ENCODE measurements at regions not wholly inside any gene's neighbourhood (a gene's known extent, or its start where the extent isn't known, plus 50 kb on each side); places are given as distances from the start of the nearest gene placed in this dataset.

- TF ChIP-seq CTCF (IDR thresholded peaks at IDR 0.05; ENCODE audit: extremely low read depth, missing control alignments) = no peak
- no peak for DNase-seq (ENCODE audit: low spot score)
These were observed 447.7 kb upstream of the USP24 start for GRCh38 chr1:55662875-55663274.

- DNase-seq (ENCODE audit: low spot score) = no peak
- no peak for TF ChIP-seq CTCF (IDR thresholded peaks at IDR 0.05; ENCODE audit: extremely low read depth, missing control alignments)
These were observed 443.8 kb upstream of the USP24 start for GRCh38 chr1:55658917-55659316.

- TF ChIP-seq CTCF (IDR thresholded peaks at IDR 0.05; ENCODE audit: extremely low read depth, missing control alignments) = no peak
- DNase-seq (ENCODE audit: low spot score) = no peak
These were observed 439.6 kb upstream of the USP24 start for GRCh38 chr1:55654750-55655149.

GRCh38 chr1:55654171-55654570 is 439.0 kb upstream of the USP24 start:
- DNase-seq (ENCODE audit: low spot score) = no peak
- TF ChIP-seq CTCF (IDR thresholded peaks at IDR 0.05; ENCODE audit: extremely low read depth, missing control alignments) = no peak

GRCh38 chr1:55650444-55650843 is 435.3 kb upstream of the USP24 start:
- no peak for DNase-seq (ENCODE audit: low spot score)
- TF ChIP-seq CTCF (IDR thresholded peaks at IDR 0.05; ENCODE audit: extremely low read depth, missing control alignments) = no peak

- DNase-seq (ENCODE audit: low spot score) = no peak
- TF ChIP-seq CTCF (IDR thresholded peaks at IDR 0.05; ENCODE audit: extremely low read depth, missing control alignments) = no peak
These were observed 431.0 kb upstream of the USP24 start for GRCh38 chr1:55646181-55646580.

GRCh38 chr1:55645270-55645669 is 430.1 kb upstream of the USP24 start:
- no peak for TF ChIP-seq CTCF (IDR thresholded peaks at IDR 0.05; ENCODE audit: extremely low read depth, missing control alignments)
- no peak for DNase-seq (ENCODE audit: low spot score)

All from GM20000 (cell line).